Effector CD8-positive, alpha-beta T cell (primary cell): ENCODE measurements at regions not wholly inside any gene's neighbourhood (a gene's known extent, or its start where the extent isn't known, plus 50 kb on each side); places are given as distances from the start of the nearest gene placed in this dataset.
"Not testable (repeated sequence)": the region's sequence is repeated elsewhere in the genome, so short reads cannot be mapped to it uniquely, and the experiment has no call there.

Source experiments
- DNase-seq: peaks from one replicate; lab custom pipeline; 2025; lab: John Stamatoyannopoulos, UW

- DNase-seq = no peak
Measured at GRCh38 chr1:29415861-29416260, 179.5 kb downstream of the PTPRU start.

- DNase-seq = no peak
Measured at GRCh38 chr1:29415156-29415830, 179.0 kb downstream of the PTPRU start.

GRCh38 chr1:29414086-29414485 is 177.8 kb downstream of the PTPRU start:
- no peak for DNase-seq

- DNase-seq = no peak
Measured at GRCh38 chr1:29413661-29414060, 177.3 kb downstream of the PTPRU start.

GRCh38 chr1:29412591-29412990 is 176.3 kb downstream of the PTPRU start:
- DNase-seq = no peak

GRCh38 chr1:29410476-29410875 is 174.2 kb downstream of the PTPRU start:
- no peak for DNase-seq

GRCh38 chr1:29409616-29410015 is 173.3 kb downstream of the PTPRU start:
- no peak for DNase-seq

- DNase-seq = no peak
Measured at GRCh38 chr1:29408831-29409605, 172.7 kb downstream of the PTPRU start.

GRCh38 chr1:29406814-29407213 is 170.5 kb downstream of the PTPRU start:
- DNase-seq = no peak

GRCh38 chr1:29400203-29400602 is 163.9 kb downstream of the PTPRU start:
- not testable (repeated sequence) for DNase-seq

- no peak for DNase-seq
Measured at GRCh38 chr1:29399465-29399864, 163.1 kb downstream of the PTPRU start.

GRCh38 chr1:29398431-29398830 is 162.1 kb downstream of the PTPRU start:
- no peak for DNase-seq

- no peak for DNase-seq
Measured at GRCh38 chr1:29397981-29398380, 161.7 kb downstream of the PTPRU start.

- no peak for DNase-seq
Measured at GRCh38 chr1:29397256-29397590, 160.9 kb downstream of the PTPRU start.

GRCh38 chr1:29396438-29397255 is 160.3 kb downstream of the PTPRU start:
- no peak for DNase-seq

- no peak for DNase-seq
Measured at GRCh38 chr1:29395736-29396437, 159.6 kb downstream of the PTPRU start.

GRCh38 chr1:29394521-29395225 is 158.4 kb downstream of the PTPRU start:
- DNase-seq = no peak

- DNase-seq = no peak
Measured at GRCh38 chr1:29393451-29393826, 157.1 kb downstream of the PTPRU start.

GRCh38 chr1:29392486-29393450 is 156.4 kb downstream of the PTPRU start:
- no peak for DNase-seq

- no peak for DNase-seq
Measured at GRCh38 chr1:29392036-29392435, 155.7 kb downstream of the PTPRU start.
